ENCODE measurements at regions not wholly inside any gene's neighbourhood (a gene's known extent, or its start where the extent isn't known, plus 50 kb on each side); places are given as distances from the start of the nearest gene placed in this dataset.
"Not testable (repeated sequence)": the region's sequence is repeated elsewhere in the genome, so short reads cannot be mapped to it uniquely, and the experiment has no call there.

DNA sequence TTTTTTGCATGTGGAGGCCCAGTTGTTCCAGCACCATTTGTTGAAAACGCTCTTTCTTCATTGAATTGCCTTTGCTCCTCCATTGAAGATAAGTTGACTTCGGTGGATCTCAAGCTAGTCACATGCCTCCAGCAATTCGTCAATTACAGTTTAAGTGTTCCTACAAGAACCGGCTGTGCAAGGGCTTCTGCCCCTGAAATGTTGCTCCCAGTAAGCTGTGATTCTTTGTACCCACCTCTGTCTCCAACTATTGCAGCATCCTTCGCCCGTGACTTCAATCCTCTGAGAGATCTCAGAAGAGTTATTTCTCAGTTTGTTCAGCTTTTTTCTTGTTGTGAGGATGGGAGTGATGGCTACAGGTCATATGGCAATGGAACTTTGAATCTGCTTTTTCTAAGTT is 194.2 kb upstream of the B3GAT1 start:
- no peaks in the 10 kb centered on the region for H3K36me3 ChIP-seq
- H3K9me3 ChIP-seq: no peaks in the 10 kb centered on the region
- H3K4me3 ChIP-seq: no peak overlapping the region
- DNase-seq: no peak
- peaks cover 3% of the 10 kb centered on the region; the same call in 1 of the 2 replicates for H3K27me3 ChIP-seq

GRCh38 chr11:134604886-134605285 is 192.8 kb upstream of the B3GAT1 start:
- H3K4me3 ChIP-seq: no peak overlapping the region
- no peak for DNase-seq
- no peaks in the 10 kb centered on the region for H3K9me3 ChIP-seq
- no peaks in the 10 kb centered on the region for H3K36me3 ChIP-seq
- peaks cover 3% of the 10 kb centered on the region; the same call in 1 of the 2 replicates for H3K27me3 ChIP-seq

DNA sequence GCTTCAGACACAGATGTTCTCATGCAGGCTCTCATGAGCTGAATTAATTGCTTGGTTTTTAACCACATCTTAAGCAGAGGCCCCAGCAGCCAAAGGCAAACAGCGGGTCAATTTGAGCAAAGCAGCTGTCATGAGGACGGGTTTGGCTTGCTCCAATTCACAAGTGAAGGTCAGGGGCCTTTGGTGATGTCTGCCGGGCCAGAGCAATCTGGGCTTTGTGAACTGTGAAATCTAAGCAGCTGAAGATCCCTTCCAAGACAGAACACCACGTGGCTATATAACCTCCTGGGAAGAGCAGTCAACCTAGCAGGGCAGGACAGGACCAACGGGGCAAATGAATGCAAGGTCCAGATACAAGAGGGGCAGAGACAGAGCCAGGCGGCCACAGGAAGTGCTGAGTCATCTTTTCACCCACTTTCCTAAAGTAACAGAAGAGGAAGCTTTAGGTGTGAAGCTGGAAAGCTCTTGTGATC is 187.3 kb upstream of the B3GAT1 start:
- peaks cover 3% of the 10 kb centered on the region; the same call in 1 of the 2 replicates for H3K27me3 ChIP-seq
- H3K36me3 ChIP-seq: no peaks in the 10 kb centered on the region
- no peak overlapping the region for H3K4me3 ChIP-seq

DNA sequence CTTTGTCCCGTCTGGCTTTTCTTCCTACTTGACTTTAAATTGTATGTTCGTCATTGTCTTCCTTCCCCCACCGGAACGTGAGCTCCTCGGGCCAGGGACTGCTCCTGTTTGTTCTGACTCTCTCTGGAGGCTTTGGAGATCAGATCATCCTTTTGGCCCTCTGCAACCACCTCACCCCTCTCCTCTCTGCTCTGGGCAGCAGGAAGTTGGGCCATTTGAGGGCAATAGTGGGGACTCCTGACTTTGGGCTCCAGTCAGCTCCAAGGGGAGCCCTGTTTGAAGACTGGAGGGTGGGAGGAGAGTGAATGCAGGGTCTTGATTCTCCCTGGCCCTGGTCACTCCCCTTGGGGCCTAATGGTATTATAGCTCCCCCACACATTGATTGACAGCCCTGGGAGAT is 186.3 kb upstream of the B3GAT1 start:
- H3K4me3 ChIP-seq: no peak overlapping the region
- no peaks in the 10 kb centered on the region for H3K36me3 ChIP-seq
- H3K9me3 ChIP-seq: no peaks in the 10 kb centered on the region
- peaks cover 3% of the 10 kb centered on the region; the same call in 1 of the 2 replicates for H3K27me3 ChIP-seq
- no peak for DNase-seq

More for the DNA sequence above, 187.3 kb upstream of the B3GAT1 start:
- H3K9me3 ChIP-seq: no peaks in the 10 kb centered on the region
- DNase-seq: no peak

GRCh38 chr11:134597452-134597851 is 185.4 kb upstream of the B3GAT1 start:
- Histone ChIP-seq H3K4me3 (no peak overlapping the region), H3K27me3 (0 out of 2 replicates have a peak, but pooled peaks cover 3% of the 10 kb centered on the region), H3K36me3 (no peaks in the 10 kb centered on the region), H3K9me3 (no peaks in the 10 kb centered on the region)
- no peak for DNase-seq

- H3K27me3 ChIP-seq: no peaks in the 10 kb centered on the region
- no peak for DNase-seq
- no peak overlapping the region for H3K4me3 ChIP-seq
- H3K36me3 ChIP-seq: no peaks in the 10 kb centered on the region
- H3K9me3 ChIP-seq: no peaks in the 10 kb centered on the region
Observed at GRCh38 chr11:134596404-134596803, 184.4 kb upstream of the B3GAT1 start.

DNA sequence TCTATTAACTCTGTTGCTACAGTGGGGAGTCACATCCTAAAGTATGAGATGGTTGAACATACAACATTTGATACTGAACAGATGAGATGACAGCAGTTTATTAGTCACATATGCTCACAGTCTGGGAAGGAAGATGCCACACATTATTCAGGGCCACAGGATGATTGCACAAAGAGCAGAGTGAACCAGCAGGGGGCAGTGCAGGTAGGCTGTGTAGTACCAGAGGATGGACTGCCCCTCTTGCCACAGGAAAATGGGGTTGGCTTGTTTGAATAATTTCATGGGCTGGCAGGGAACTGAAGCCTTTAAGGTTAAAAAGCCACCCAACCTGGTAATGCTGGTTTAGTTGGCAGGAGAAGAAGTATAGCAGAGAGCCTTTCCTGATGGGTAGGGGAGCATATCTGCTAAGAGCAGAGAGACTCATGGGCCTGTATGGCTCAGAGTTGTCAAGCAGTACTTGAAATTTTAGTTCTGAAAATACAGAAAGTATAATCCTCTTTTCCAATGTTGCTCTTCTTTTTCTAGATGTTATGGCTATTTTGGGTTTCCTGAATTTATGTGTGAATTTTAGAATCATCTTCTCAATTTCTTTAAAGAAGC is 180.4 kb upstream of the B3GAT1 start:
- Histone ChIP-seq H3K9me3 (no peaks in the 10 kb centered on the region), H3K27me3 (peaks cover 4% of the 10 kb centered on the region; the same call in 1 of the 2 replicates), H3K4me3 (no peak overlapping the region), H3K36me3 (no peaks in the 10 kb centered on the region)
- peak; percentile 22 for DNase-seq

DNA sequence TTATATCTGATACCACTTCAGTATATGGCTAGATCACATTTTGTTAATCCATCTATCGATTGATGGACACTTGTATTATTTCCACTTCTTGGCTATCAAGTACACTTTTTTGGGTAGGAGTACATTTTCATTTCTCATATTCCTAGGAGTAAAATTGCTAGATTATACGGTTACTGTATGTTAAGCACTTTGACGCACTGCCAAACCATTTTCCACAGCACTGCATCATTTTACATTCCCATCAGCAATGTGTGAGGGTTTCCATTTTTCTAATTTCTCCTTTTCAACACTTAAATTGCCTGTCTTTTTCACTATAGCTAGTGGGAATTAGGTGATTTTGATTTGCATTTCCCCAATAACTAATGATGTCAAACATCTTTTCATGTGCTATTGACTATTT is 179.3 kb upstream of the B3GAT1 start:
- Histone ChIP-seq H3K9me3 (no peaks in the 10 kb centered on the region), H3K27me3 (peaks cover 4% of the 10 kb centered on the region; the same call in 1 of the 2 replicates), H3K36me3 (no peaks in the 10 kb centered on the region), H3K4me3 (no peak overlapping the region)
- no peak for DNase-seq

- no peaks in the 10 kb centered on the region for H3K36me3 ChIP-seq
- peaks cover 4% of the 10 kb centered on the region; the same call in 1 of the 2 replicates for H3K27me3 ChIP-seq
- DNase-seq: no peak
Observed at GRCh38 chr11:134589129-134589528, 177.1 kb upstream of the B3GAT1 start.

DNA sequence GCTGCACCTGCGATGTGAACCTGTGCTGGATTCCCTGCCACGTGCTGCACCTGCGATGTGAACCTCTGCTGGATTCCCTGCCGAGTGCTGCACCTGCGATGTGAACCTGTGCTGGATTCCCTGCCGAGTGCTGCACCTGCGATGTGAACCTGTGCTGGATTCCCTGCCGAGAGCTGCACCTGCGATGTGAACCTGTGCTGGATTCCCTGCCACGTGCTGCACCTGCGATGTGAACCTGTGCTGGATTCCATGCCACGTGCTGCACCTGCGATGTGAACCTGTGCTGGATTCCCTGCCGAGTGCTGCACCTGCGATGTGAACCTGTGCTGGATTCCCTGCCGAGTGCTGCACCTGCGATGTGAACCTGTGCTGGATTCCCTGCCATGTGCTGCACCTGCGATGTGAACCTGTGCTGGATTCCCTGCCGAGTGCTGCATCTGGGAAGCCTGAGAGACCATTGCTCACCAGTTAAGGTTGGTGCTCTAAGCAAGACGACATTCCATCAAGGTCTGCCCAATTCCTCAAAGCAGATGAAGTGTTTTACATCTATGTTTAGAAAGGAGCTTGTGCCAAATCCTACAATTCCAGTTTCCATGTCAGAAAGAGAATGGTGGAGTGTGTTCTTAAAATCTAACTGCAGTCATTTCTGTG is 176.5 kb upstream of the B3GAT1 start:
- not testable (repeated sequence) for H3K27me3 ChIP-seq, DNase-seq, H3K4me3 ChIP-seq, H3K9me3 ChIP-seq, H3K36me3 ChIP-seq

More at GRCh38 chr11:134589129-134589528, 177.1 kb upstream of the B3GAT1 start:
- Histone ChIP-seq H3K9me3 (no peaks in the 10 kb centered on the region), H3K4me3 (no peak overlapping the region)

DNA sequence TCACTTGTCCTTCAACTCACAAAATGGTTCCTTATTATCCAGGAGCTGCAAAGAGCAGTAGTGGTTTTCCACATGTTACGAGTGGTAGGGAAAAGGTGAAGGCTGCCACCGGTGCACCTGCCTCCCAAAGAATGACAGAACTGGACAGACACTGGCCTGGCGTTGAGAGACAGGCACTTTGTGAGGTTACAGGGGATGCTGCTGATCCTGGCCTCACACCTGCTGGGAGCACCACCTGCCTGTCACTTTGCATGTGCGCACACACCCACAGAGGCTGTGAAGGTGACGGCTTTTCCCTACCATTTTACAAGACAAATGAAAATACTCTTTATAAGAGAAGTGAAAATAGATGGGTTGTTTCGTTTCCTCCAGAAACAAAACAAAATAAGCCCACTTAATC is 175.3 kb upstream of the B3GAT1 start:
- Histone ChIP-seq H3K36me3 (no peaks in the 10 kb centered on the region), H3K4me3 (no peak overlapping the region), H3K27me3 (peaks cover 4% of the 10 kb centered on the region; the same call in 1 of the 2 replicates), H3K9me3 (no peaks in the 10 kb centered on the region)
- DNase-seq: no peak

- H3K36me3 ChIP-seq: no peaks in the 10 kb centered on the region
- H3K9me3 ChIP-seq: no peaks in the 10 kb centered on the region
- H3K27me3 ChIP-seq: peaks cover 4% of the 10 kb centered on the region; the same call in 1 of the 2 replicates
- no peak for DNase-seq
- H3K4me3 ChIP-seq: no peak overlapping the region
Observed at GRCh38 chr11:134586726-134587125, 174.7 kb upstream of the B3GAT1 start.

DNA sequence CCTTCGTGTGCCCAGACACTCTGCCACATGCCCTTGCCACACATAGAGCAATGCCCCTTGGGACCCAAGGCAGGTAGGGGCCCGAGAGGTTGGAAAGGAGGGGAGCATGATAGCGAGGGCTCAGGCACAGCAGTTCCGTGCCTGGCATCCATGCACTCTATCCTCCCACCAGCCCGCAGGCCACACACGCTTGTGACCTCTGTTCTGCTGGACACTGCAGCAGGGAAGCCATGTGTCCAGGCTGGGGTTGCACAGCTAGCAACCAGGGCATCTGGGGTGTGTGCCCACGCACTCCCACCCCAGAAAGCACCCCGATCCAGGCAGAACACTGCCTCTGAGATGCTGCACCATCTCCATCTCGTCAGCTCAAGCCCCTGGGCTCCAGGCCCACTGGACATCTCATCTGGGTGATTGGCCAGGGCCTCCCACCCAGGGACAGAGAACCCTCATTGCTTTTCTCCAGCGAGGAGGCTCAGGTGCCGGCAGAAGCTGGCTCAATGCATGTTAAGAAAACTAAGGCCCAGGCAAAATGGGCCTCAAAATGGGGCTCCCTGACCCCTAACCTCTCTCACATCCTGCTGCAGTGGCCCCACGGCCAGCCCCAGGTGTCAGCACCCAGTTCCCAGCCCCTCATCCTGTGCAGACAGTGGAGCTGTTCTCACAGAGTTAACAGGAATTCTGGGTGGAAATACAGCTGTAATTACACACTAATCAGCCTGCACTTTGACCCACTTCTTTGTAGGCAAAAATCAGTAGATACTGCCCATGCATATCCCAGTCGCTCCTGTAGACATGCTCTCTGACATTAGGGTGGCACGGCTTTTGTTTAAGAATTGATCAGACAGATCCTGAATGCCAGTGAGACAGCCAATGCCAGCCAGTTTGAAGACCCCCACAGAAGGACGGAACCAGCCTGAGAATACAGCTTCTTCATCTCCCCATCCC is 173.9 kb upstream of the B3GAT1 start:
- no peak for DNase-seq
- Histone ChIP-seq H3K9me3 (no peaks in the 10 kb centered on the region), H3K27me3 (peaks cover 1% of the 10 kb centered on the region; the same call in 1 of the 2 replicates), H3K36me3 (no peaks in the 10 kb centered on the region), H3K4me3 (no peak overlapping the region)

DNA sequence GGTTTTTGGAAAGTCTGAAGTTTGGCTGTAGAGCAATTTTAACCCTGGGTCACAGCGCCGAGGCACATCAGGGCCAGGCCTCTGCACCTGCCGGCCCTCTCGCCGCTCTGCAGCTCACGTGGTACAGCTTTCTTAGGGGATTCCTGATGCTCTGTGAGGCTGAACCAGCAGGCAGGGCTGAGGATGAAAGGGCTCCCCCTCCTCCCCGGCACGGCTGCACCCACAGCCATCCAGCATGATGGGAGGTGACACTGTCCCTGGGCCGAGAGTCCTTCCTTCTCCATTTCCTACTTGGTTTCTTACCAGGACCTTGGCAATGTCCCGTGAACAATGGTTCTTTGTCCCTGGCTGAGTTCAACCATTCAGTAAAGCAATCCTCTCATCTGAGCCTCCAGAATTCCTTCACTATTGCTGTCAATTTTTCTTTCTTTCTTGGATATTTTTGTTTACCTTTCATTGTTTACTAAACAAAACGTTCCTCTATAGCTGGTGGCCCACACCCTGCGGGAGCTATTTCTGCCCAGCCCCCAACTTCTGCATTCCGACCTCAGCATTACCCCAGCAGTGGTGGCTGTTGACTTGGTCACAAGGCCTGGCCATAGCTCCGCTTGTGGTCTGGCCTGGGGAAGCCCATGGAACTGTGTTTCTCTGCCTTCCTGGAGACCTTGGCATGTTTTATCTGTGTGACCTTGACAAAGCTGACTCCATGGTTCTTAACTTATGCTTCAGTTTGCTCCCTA is 172.8 kb upstream of the B3GAT1 start:
- H3K27me3 ChIP-seq: no peaks in the 10 kb centered on the region
- no peaks in the 10 kb centered on the region for H3K9me3 ChIP-seq
- no peaks in the 10 kb centered on the region for H3K36me3 ChIP-seq
- DNase-seq: no peak
- H3K4me3 ChIP-seq: no peak overlapping the region

DNA sequence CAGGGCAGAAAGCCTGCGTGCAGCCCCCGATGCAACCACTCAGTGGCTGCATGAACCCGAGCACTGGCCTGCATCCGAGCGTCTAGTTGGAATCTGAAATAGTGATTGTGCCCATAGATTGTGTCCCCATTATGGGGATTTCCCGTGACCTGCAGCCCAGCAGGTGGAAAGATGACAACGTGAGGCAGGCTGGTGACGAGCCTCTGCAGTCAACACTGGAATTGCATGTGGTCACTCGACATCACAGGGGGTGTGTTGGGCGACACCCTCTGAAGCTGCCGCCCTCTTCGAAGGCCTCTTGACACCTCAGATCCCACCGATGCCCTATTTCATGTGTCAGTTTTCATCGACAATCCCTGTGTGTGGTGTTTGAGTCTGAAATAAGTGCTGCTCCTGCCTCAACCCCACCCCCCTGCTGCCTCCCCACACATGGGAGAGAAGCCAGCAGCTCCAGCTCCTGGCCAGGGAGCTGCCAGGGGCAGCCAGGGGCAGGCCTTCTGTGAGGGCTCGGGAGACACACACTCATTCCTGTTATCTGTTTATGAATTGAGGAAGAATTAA is 172.0 kb upstream of the B3GAT1 start:
- DNase-seq: no peak
- Histone ChIP-seq H3K27me3 (no peaks in the 10 kb centered on the region), H3K36me3 (no peaks in the 10 kb centered on the region), H3K4me3 (no peak overlapping the region), H3K9me3 (no peaks in the 10 kb centered on the region)

- Histone ChIP-seq H3K9me3 (no peaks in the 10 kb centered on the region), H3K27me3 (no peaks in the 10 kb centered on the region), H3K4me3 (no peak overlapping the region), H3K36me3 (no peaks in the 10 kb centered on the region)
- no peak for DNase-seq
Observed at GRCh38 chr11:134583397-134583990, 171.5 kb upstream of the B3GAT1 start.
